ENCODE measurements at regions not wholly inside any gene's neighbourhood (a gene's known extent, or its start where the extent isn't known, plus 50 kb on each side); places are given as distances from the start of the nearest gene placed in this dataset.
"Not testable (repeated sequence)": the region's sequence is repeated elsewhere in the genome, so short reads cannot be mapped to it uniquely, and the experiment has no call there.

DNA sequence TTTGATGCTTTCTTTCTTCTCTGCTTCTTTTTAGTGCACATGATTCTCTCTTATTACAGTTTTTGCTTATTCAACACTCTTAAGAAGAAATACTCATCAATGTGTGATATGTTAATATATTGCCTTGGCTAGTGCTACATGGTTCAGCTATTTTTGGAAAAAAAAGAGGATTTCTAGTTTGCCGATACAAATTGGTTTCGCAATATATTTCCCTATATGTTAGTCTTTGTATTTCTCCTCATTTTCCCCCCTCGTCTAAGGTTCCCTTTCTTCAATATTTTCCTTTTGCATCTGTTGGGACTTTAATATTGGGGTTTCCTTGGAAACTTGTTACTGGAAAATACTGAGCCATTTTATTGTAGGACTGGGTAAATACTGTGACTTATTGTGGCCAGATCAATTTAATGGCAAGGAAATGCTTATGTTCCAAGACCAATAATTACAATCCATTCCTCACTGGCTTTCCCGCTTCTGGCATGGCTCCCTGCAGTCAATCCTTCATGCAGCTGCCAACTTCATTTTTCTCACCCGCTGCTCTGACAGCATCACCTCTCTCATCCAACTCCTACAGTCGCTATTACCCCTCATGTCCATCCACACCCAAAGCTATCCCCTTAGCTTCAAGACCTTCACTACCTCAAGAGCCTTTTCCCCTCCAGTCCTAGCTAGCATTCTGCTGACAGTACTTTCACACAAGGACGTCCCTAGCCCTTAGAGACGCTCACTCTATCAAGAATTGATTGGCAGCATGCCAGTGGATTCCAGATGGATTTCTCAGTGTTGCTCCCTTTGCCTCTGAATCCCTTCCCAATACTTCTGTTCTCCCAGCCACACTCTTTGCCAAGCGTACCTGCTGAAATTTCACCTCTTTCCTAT is 280.1 kb upstream of the TMTC4 start:
- Mint-ChIP-seq H3K4me1 (no peaks in the 10 kb centered on the region; the same call in 2 of the 3 replicates), H3K9me3 (no peaks in the 10 kb centered on the region), H3K27ac (no peak overlapping the region), H3K27me3 (ENCODE audit: insufficient read depth, low read depth, poor library complexity) (no peaks in the 10 kb centered on the region), H3K4me3 (no peak overlapping the region), H3K36me3 (ENCODE audit: low read depth) (no peaks in the 10 kb centered on the region)
- no peak for TF ChIP-seq POLR2AphosphoS5 (IDR thresholded peaks at IDR 0.05; ENCODE audit: low read depth)
- TF ChIP-seq, protein P1, sequence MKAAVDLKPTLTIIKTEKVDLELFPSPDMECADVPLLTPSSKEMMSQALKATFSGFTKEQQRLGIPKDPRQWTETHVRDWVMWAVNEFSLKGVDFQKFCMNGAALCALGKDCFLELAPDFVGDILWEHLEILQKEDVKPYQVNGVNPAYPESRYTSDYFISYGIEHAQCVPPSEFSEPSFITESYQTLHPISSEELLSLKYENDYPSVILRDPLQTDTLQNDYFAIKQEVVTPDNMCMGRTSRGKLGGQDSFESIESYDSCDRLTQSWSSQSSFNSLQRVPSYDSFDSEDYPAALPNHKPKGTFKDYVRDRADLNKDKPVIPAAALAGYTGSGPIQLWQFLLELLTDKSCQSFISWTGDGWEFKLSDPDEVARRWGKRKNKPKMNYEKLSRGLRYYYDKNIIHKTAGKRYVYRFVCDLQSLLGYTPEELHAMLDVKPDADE (IDR thresholded peaks at IDR 0.05): no peak
- no peak for TF ChIP-seq ZNF114 (CRISPR knock-in tag; IDR thresholded peaks at IDR 0.05)
- TF ChIP-seq EZH2phosphoT487 (IDR thresholded peaks at IDR 0.05; ENCODE audit: unreplicated experiment): no peak
- DNase-seq (ENCODE audit: low spot score): no peak
- ATAC-seq: no peak
- Histone ChIP-seq H3F3A (replicated peaks; ENCODE audit: low read depth) (no peaks in the 10 kb centered on the region), H3K79me2 (replicated peaks; ENCODE audit: insufficient read depth) (no peaks in the 10 kb centered on the region), H3K9me2 (ENCODE audit: insufficient read depth) (peaks cover 12% of the 10 kb centered on the region), H3K27me3 (ENCODE audit: insufficient read depth) (no peaks in the 10 kb centered on the region), H4K20me1 (replicated peaks; ENCODE audit: insufficient read depth) (no peaks in the 10 kb centered on the region), H2AFZ (no peak overlapping the region), H3K4me2 (no peak overlapping the region), H3K36me3 (ENCODE audit: insufficient read depth) (no peaks in the 10 kb centered on the region), H3K4me1 (ENCODE audit: insufficient read depth) (no peaks in the 10 kb centered on the region), H3K27ac (ENCODE audit: low read depth) (no peak overlapping the region), H3K4me3 (no peak overlapping the region)

DNA sequence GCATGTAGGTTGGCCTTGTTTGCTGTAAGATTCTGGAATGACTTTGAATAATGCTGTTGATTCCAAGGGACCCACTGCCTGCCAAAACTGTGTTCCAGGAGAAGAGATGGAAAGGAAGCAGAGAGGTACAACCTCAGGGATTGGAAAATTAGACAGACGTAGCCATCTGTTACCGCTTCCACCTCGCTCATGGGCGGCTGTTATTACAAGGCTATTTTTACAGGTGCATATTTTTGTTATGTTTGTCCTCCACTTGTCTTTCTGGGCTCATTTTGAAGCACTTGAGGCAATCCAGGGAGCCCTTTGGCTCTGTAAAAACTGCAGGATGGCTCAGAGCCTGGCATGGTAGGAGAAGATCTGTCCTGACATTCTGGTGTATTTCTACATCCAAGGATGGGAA is 276.4 kb upstream of the TMTC4 start:
- H3K27ac Mint-ChIP-seq: no peak overlapping the region
- Histone ChIP-seq H3K27me3 (ENCODE audit: insufficient read depth) (no peaks in the 10 kb centered on the region), H3K9me2 (ENCODE audit: insufficient read depth) (peaks cover 13% of the 10 kb centered on the region), H4K20me1 (replicated peaks; ENCODE audit: insufficient read depth) (no peaks in the 10 kb centered on the region), H3K4me2 (no peak overlapping the region), H3F3A (replicated peaks; ENCODE audit: low read depth) (no peaks in the 10 kb centered on the region), H3K27ac (ENCODE audit: low read depth) (no peak overlapping the region), H3K79me2 (replicated peaks; ENCODE audit: insufficient read depth) (no peaks in the 10 kb centered on the region), H3K36me3 (ENCODE audit: insufficient read depth) (no peaks in the 10 kb centered on the region), H3K4me1 (ENCODE audit: insufficient read depth) (no peaks in the 10 kb centered on the region), H2AFZ (no peak overlapping the region), H3K4me3 (no peak overlapping the region)
- H3K9me3 Mint-ChIP-seq: peaks cover 9% of the 10 kb centered on the region; the same call in 2 of the 3 replicates
- H3K27me3 Mint-ChIP-seq (ENCODE audit: insufficient read depth, low read depth, poor library complexity): peaks cover 4% of the 10 kb centered on the region
- TF ChIP-seq JUNB (IDR thresholded peaks at IDR 0.05; ENCODE audit: unreplicated experiment): no peak
- peaks cover 3% of the 10 kb centered on the region; the same call in 1 of the 3 replicates for H3K36me3 Mint-ChIP-seq (ENCODE audit: low read depth)
- no peak overlapping the region for H3K4me3 Mint-ChIP-seq
- no peaks in the 10 kb centered on the region for H3K4me1 Mint-ChIP-seq
- DNase-seq (ENCODE audit: low spot score) (no peak), ATAC-seq (no peak)

DNA sequence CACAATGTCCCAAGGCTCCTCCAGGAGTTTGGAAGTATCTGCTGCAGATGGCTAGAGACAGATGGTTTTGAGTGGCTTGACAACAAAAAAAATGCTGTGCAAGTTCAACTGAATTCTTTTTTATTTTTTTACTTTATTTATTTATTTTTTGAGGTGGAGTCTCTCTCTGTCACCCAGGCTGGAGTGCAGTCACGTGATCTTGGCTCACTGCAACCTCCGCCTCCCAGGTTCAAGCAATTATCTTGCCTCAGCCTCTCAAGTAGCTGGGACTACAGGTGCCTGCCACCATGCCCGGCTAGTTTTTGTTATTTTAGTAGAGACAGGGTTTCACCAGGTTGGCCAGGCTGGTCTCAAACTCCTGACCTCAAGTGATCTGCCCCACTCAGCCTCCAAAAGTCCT is 274.3 kb upstream of the TMTC4 start:
- H3K9me3 Mint-ChIP-seq; H3K27me3 ChIP-seq (ENCODE audit: insufficient read depth); H3K4me2 ChIP-seq; H3K4me3 ChIP-seq; H3K4me1 Mint-ChIP-seq; H3K27ac Mint-ChIP-seq; H4K20me1 ChIP-seq (replicated peaks; ENCODE audit: insufficient read depth); H3K4me1 ChIP-seq (ENCODE audit: insufficient read depth); DNase-seq (ENCODE audit: low spot score); H2AFZ ChIP-seq; H3K4me3 Mint-ChIP-seq; H3K36me3 ChIP-seq (ENCODE audit: insufficient read depth); ATAC-seq; H3F3A ChIP-seq (replicated peaks; ENCODE audit: low read depth); H3K27me3 Mint-ChIP-seq (ENCODE audit: insufficient read depth, low read depth, poor library complexity); H3K36me3 Mint-ChIP-seq (ENCODE audit: low read depth); H3K79me2 ChIP-seq (replicated peaks; ENCODE audit: insufficient read depth); H3K27ac ChIP-seq (ENCODE audit: low read depth): not testable (repeated sequence)
- peaks cover 18% of the 10 kb centered on the region for H3K9me2 ChIP-seq (ENCODE audit: insufficient read depth)

Data from GM23338 (cell line).